Adrenal gland (tissue), 5 donors: ENCODE measurements at regions not wholly inside any gene's neighbourhood (a gene's known extent, or its start where the extent isn't known, plus 50 kb on each side); places are given as distances from the start of the nearest gene placed in this dataset.
"Not testable (repeated sequence)": the region's sequence is repeated elsewhere in the genome, so short reads cannot be mapped to it uniquely, and the experiment has no call there.

Source experiments
- CTCF ChIP-seq, 6 experiments: fragments of 450-650 bp in 4 of 6; fragments of 200-600 bp in 2 of 6; sonication (generic) in 1 of 6; IDR thresholded peaks; 1 replicate in 5 of 6; 2 replicates in 1 of 6; pipeline versions ENCODE4 v1.5.1 to v1.8.0; 2016 to 2021; ENCODE audit warnings: antibody characterized with exemption in 6 of 6, mild to moderate bottlenecking in 2 of 6, moderate library complexity in 1 of 6
- POLR2A ChIP-seq, 2 donors: fragments of 450-650 bp; IDR thresholded peaks; one replicate each; pipeline ENCODE4 v1.6.1; 2017; ENCODE audit warnings: antibody characterized with exemption in 2 of 2, mild to moderate bottlenecking in 2 of 2, moderate library complexity in 1 of 2
- donor health status: DM: no; HTN: no; CAD: no.

GRCh38 chr5:89630064-89630463 lies 747.1 kb upstream of the MEF2C start:
- TF ChIP-seq CTCF, POLR2A (IDR thresholded peaks at IDR 0.05): not testable (repeated sequence)
